ENCODE measurements at regions not wholly inside any gene's neighbourhood (a gene's known extent, or its start where the extent isn't known, plus 50 kb on each side); places are given as distances from the start of the nearest gene placed in this dataset.

DNA sequence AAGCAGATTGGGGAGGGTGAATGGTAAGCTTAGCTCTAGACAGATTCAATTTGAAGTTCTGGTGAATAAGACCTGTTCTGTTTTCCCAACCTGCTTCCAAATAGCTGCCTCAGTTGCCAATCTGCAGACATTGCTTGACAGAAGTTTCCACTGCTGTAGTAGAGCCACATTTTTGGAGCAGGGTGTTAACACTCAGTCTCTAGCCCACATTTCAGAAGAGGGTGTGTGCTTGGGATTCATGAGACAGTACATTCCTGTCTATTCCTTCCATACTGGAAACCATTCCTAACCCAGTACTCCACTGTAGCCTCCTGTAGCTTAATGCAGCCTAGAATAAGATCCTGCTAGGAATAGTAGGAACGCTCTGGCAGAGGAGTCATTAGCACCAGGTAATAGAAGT is 450.5 kb downstream of the NUF2 start:
- Histone ChIP-seq H3K4me3 (no peak overlapping the region), H3K4me1 (no peaks in the 10 kb centered on the region), H3K9me3 (no peaks in the 10 kb centered on the region), H3K27me3 (no peaks in the 10 kb centered on the region), H3K36me3 (no peaks in the 10 kb centered on the region), H3K27ac (no peak overlapping the region)
- intact Hi-C loops (cut with DNase I; ENCODE audit: low total_unique reads): no loop called here
- TF ChIP-seq, protein P1, sequence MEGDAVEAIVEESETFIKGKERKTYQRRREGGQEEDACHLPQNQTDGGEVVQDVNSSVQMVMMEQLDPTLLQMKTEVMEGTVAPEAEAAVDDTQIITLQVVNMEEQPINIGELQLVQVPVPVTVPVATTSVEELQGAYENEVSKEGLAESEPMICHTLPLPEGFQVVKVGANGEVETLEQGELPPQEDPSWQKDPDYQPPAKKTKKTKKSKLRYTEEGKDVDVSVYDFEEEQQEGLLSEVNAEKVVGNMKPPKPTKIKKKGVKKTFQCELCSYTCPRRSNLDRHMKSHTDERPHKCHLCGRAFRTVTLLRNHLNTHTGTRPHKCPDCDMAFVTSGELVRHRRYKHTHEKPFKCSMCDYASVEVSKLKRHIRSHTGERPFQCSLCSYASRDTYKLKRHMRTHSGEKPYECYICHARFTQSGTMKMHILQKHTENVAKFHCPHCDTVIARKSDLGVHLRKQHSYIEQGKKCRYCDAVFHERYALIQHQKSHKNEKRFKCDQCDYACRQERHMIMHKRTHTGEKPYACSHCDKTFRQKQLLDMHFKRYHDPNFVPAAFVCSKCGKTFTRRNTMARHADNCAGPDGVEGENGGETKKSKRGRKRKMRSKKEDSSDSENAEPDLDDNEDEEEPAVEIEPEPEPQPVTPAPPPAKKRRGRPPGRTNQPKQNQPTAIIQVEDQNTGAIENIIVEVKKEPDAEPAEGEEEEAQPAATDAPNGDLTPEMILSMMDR (IDR thresholded peaks at IDR 0.05): no peak
- TF ChIP-seq POLR2A (IDR thresholded peaks at IDR 0.05): no peak
- TF ChIP-seq EP300 (IDR thresholded peaks at IDR 0.05): no peak
- no peak for TF ChIP-seq POLR2AphosphoS5 (IDR thresholded peaks at IDR 0.05)
- no peak for DNase-seq
- 91 to 100% (median 95%) methylated on average over 1 of the region's 1 CpG for WGBS, 5 donors

DNA sequence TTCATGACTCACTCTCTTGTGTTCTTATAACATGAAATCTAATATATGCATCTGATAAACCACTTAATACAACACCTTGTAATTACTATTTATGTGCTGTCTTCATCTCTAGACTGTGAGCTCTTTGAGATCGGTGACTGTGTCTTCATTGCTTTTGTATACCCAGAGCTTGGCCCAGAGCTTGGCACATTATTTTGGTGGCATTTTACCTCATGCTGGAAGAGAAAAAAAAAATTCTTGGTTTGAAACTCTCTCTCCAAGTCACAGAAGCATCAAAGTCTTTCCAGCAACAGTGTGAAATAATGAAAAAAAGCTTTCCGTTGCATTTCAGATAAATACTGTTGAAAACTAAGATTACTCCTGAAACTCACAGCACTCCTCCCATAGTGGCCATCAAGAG is 451.6 kb downstream of the NUF2 start:
- Histone ChIP-seq H3K4me3 (no peak overlapping the region), H3K36me3 (no peaks in the 10 kb centered on the region), H3K27ac (no peak overlapping the region), H3K4me1 (no peaks in the 10 kb centered on the region), H3K9me3 (peaks cover 0 to 5% (median 0%) of the 10 kb centered on the region in 4 donors), H3K27me3 (no peaks in the 10 kb centered on the region)
- DNase-seq: no peak
- intact Hi-C loops (cut with DNase I; ENCODE audit: low total_unique reads): no loop called here
- WGBS, 5 donors: 89 to 94% (median 92%) methylated on average over 2 of the region's 2 CpGs
- TF ChIP-seq EP300 (IDR thresholded peaks at IDR 0.05): no peak
- TF ChIP-seq POLR2A (IDR thresholded peaks at IDR 0.05): no peak
- TF ChIP-seq POLR2AphosphoS5 (IDR thresholded peaks at IDR 0.05): no peak
- TF ChIP-seq, protein P1 (IDR thresholded peaks at IDR 0.05): no peak

DNA sequence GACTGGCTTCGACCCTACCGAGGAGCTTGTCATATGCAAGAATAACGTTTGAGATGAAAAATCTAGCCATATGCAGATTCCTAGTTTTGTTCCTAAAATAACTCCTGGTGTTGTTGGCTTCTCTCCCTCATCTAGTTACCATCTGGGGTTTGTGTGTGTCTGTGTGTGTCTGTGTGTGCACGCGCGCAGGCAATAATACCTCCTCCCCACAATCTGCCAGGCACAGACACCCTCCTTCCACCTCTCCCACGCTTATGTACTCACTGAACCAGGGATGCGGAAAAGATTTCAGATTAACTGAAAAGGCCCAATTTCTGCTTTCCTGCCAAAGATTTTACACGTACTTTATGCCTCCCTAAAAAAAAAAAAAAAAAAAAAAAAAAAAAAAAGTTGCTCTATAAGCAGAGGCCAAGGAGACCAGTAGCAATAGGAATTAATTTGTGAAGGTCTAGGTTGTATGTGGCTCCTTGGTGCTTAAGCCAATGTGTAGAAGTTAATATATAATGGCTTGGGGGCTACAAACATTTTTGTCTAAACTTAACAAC is 452.7 kb downstream of the NUF2 start:
- H3K36me3 ChIP-seq: no peaks in the 10 kb centered on the region
- H3K4me3 ChIP-seq: no peak overlapping the region
- H3K27ac ChIP-seq: no peak overlapping the region
- peak in 1 of 2 donors; percentile 21 for DNase-seq
- intact Hi-C loops (cut with DNase I; ENCODE audit: low total_unique reads): no loop called here
- 84 to 90% (median 88%) methylated on average over 9 of the region's 9 CpGs for WGBS, 5 donors
- peaks cover 0 to 7% (median 0%) of the 10 kb centered on the region in 4 donors for H3K9me3 ChIP-seq
- TF ChIP-seq POLR2A (IDR thresholded peaks at IDR 0.05): no peak
- no peak for TF ChIP-seq EP300 (IDR thresholded peaks at IDR 0.05)
- TF ChIP-seq, protein P1 (IDR thresholded peaks at IDR 0.05): no peak
- no peak for TF ChIP-seq POLR2AphosphoS5 (IDR thresholded peaks at IDR 0.05)
- H3K27me3 ChIP-seq: no peaks in the 10 kb centered on the region
- H3K4me1 ChIP-seq: no peaks in the 10 kb centered on the region

DNA sequence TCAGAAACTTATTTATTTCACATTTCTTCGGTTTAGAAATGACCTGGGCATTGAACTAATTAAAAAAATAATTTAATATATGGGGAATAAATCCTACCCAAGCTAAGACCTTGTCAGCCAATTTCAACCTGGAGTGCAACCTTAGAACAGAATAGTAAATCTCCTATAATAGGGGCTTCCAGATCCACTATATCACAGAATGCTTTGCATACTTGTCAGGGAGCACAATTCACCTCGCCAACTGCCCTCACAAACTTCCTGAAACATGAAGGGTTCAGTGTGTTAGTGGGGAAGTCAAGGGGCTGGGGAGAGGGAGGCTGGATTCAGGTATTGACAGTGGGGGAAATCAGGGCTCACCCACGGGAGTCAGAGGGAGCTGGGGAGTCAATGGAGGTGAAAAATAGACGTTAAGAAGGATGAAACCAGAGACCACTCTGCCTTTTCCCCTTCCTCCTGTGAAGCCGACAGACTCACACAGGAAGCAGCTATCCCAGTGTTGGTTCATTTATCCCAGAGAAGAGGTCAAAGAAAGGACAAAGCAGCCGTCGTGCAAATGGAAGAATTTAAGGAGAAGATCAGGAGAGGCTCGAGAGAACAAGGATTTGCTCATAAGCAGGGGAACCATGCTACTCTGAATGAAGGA is 453.3 kb downstream of the NUF2 start:
- Histone ChIP-seq H3K9me3 (peaks cover 0 to 7% (median 0%) of the 10 kb centered on the region in 4 donors), H3K36me3 (no peaks in the 10 kb centered on the region), H3K4me1 (no peaks in the 10 kb centered on the region), H3K27ac (no peak overlapping the region), H3K27me3 (no peaks in the 10 kb centered on the region), H3K4me3 (no peak overlapping the region)
- 47 to 59% (median 54%) methylated on average over 7 to 8 of the region's 8 CpGs for WGBS, 5 donors
- DNase-seq: peak in 1 of 2 donors; percentile 33
- intact Hi-C loops (cut with DNase I; ENCODE audit: low total_unique reads): no loop called here
- no peak for TF ChIP-seq EP300 (IDR thresholded peaks at IDR 0.05)
- TF ChIP-seq POLR2A (IDR thresholded peaks at IDR 0.05): no peak
- TF ChIP-seq, protein P1 (IDR thresholded peaks at IDR 0.05): no peak
- no peak for TF ChIP-seq POLR2AphosphoS5 (IDR thresholded peaks at IDR 0.05)
